ENCODE measurements at regions not wholly inside any gene's neighbourhood (a gene's known extent, or its start where the extent isn't known, plus 50 kb on each side); places are given as distances from the start of the nearest gene placed in this dataset.
"Not testable (repeated sequence)": the region's sequence is repeated elsewhere in the genome, so short reads cannot be mapped to it uniquely, and the experiment has no call there.

GRCh38 chr3:73827204-73827603 lies 202.5 kb upstream of the PDZRN3 start:
- Histone ChIP-seq H3K4me3 (ENCODE audit: low read length) (peak overlapping the region; percentile 13), H3K27me3 (replicated peaks; ENCODE audit: control insufficient read depth, insufficient read depth, low read length) (no peaks in the 10 kb centered on the region), H3K9me3 (ENCODE audit: control insufficient read depth, low read length) (peaks cover under 1% of the 10 kb centered on the region), H3K36me3 (ENCODE audit: control insufficient read depth, insufficient read depth, low read length, severe bottlenecking) (no peaks in the 10 kb centered on the region), H3K4me1 (ENCODE audit: control insufficient read depth, insufficient read depth, low read length) (peaks cover 29% of the 10 kb centered on the region), H3K9ac (ENCODE audit: low read length) (peak overlapping the region; percentile 69)
- DNase-seq (ENCODE audit: low read depth): no peak

- Histone ChIP-seq H3K9ac (ENCODE audit: low read length) (peak overlapping the region; percentile 53), H3K4me1 (ENCODE audit: control insufficient read depth, insufficient read depth, low read length) (peaks cover 27% of the 10 kb centered on the region)
- H3K4me3 ChIP-seq (ENCODE audit: low read length); H3K9me3 ChIP-seq (ENCODE audit: control insufficient read depth, low read length); H3K27me3 ChIP-seq (replicated peaks; ENCODE audit: control insufficient read depth, insufficient read depth, low read length); H3K36me3 ChIP-seq (ENCODE audit: control insufficient read depth, insufficient read depth, low read length, severe bottlenecking): not testable (repeated sequence)
- peak; percentile 45 for DNase-seq (ENCODE audit: low read depth)
Measured at GRCh38 chr3:73820896-73821295, 196.2 kb upstream of the PDZRN3 start.

- no peaks in the 10 kb centered on the region for H3K27me3 ChIP-seq (replicated peaks; ENCODE audit: control insufficient read depth, insufficient read depth, low read length)
- H3K36me3 ChIP-seq (ENCODE audit: control insufficient read depth, insufficient read depth, low read length, severe bottlenecking): no peaks in the 10 kb centered on the region
- H3K9ac ChIP-seq (ENCODE audit: low read length): no peak overlapping the region
- H3K9me3 ChIP-seq (ENCODE audit: control insufficient read depth, low read length): peaks cover 7% of the 10 kb centered on the region
- H3K4me1 ChIP-seq (ENCODE audit: control insufficient read depth, insufficient read depth, low read length): peaks cover 27% of the 10 kb centered on the region
- DNase-seq (ENCODE audit: low read depth): peak; percentile 7
- H3K4me3 ChIP-seq (ENCODE audit: low read length): no peak overlapping the region
Measured at GRCh38 chr3:73820431-73820830, 195.7 kb upstream of the PDZRN3 start.

GRCh38 chr3:73815966-73816365 lies 191.2 kb upstream of the PDZRN3 start:
- Histone ChIP-seq H3K4me1 (ENCODE audit: control insufficient read depth, insufficient read depth, low read length) (peaks cover 14% of the 10 kb centered on the region), H3K36me3 (ENCODE audit: control insufficient read depth, insufficient read depth, low read length, severe bottlenecking) (no peaks in the 10 kb centered on the region), H3K9ac (ENCODE audit: low read length) (no peak overlapping the region), H3K4me3 (ENCODE audit: low read length) (no peak overlapping the region), H3K27me3 (replicated peaks; ENCODE audit: control insufficient read depth, insufficient read depth, low read length) (no peaks in the 10 kb centered on the region), H3K9me3 (ENCODE audit: control insufficient read depth, low read length) (no peaks in the 10 kb centered on the region)
- DNase-seq (ENCODE audit: low read depth): no peak

GRCh38 chr3:73813692-73814292 lies 189.1 kb upstream of the PDZRN3 start:
- no peaks in the 10 kb centered on the region for H3K36me3 ChIP-seq (ENCODE audit: control insufficient read depth, insufficient read depth, low read length, severe bottlenecking)
- H3K4me1 ChIP-seq (ENCODE audit: control insufficient read depth, insufficient read depth, low read length): peaks cover 12% of the 10 kb centered on the region
- DNase-seq (ENCODE audit: low read depth): no peak
- H3K4me3 ChIP-seq (ENCODE audit: low read length): peak overlapping the region; percentile 57
- no peaks in the 10 kb centered on the region for H3K9me3 ChIP-seq (ENCODE audit: control insufficient read depth, low read length)
- no peaks in the 10 kb centered on the region for H3K27me3 ChIP-seq (replicated peaks; ENCODE audit: control insufficient read depth, insufficient read depth, low read length)
- peak overlapping the region; percentile 66 for H3K9ac ChIP-seq (ENCODE audit: low read length)

- Histone ChIP-seq H3K9ac (ENCODE audit: low read length) (peak overlapping the region; percentile 66), H3K27me3 (replicated peaks; ENCODE audit: control insufficient read depth, insufficient read depth, low read length) (no peaks in the 10 kb centered on the region), H3K9me3 (ENCODE audit: control insufficient read depth, low read length) (no peaks in the 10 kb centered on the region), H3K36me3 (ENCODE audit: control insufficient read depth, insufficient read depth, low read length, severe bottlenecking) (no peaks in the 10 kb centered on the region), H3K4me1 (ENCODE audit: control insufficient read depth, insufficient read depth, low read length) (peaks cover 12% of the 10 kb centered on the region), H3K4me3 (ENCODE audit: low read length) (peak overlapping the region; percentile 57)
- DNase-seq (ENCODE audit: low read depth): peak; percentile 68
Measured at GRCh38 chr3:73813291-73813690, 188.6 kb upstream of the PDZRN3 start.

GRCh38 chr3:73812054-73812453 lies 187.3 kb upstream of the PDZRN3 start:
- no peak overlapping the region for H3K9ac ChIP-seq (ENCODE audit: low read length)
- no peaks in the 10 kb centered on the region for H3K9me3 ChIP-seq (ENCODE audit: control insufficient read depth, low read length)
- H3K27me3 ChIP-seq (replicated peaks; ENCODE audit: control insufficient read depth, insufficient read depth, low read length): no peaks in the 10 kb centered on the region
- no peak overlapping the region for H3K4me3 ChIP-seq (ENCODE audit: low read length)
- no peak for DNase-seq (ENCODE audit: low read depth)
- H3K4me1 ChIP-seq (ENCODE audit: control insufficient read depth, insufficient read depth, low read length): peaks cover 16% of the 10 kb centered on the region
- H3K36me3 ChIP-seq (ENCODE audit: control insufficient read depth, insufficient read depth, low read length, severe bottlenecking): no peaks in the 10 kb centered on the region

GRCh38 chr3:73808862-73809509 lies 184.2 kb upstream of the PDZRN3 start:
- H3K4me3 ChIP-seq (ENCODE audit: low read length): no peak overlapping the region
- H3K36me3 ChIP-seq (ENCODE audit: control insufficient read depth, insufficient read depth, low read length, severe bottlenecking): no peaks in the 10 kb centered on the region
- H3K9me3 ChIP-seq (ENCODE audit: control insufficient read depth, low read length): no peaks in the 10 kb centered on the region
- no peaks in the 10 kb centered on the region for H3K27me3 ChIP-seq (replicated peaks; ENCODE audit: control insufficient read depth, insufficient read depth, low read length)
- peaks cover 38% of the 10 kb centered on the region for H3K4me1 ChIP-seq (ENCODE audit: control insufficient read depth, insufficient read depth, low read length)
- no peak for DNase-seq (ENCODE audit: low read depth)
- no peak overlapping the region for H3K9ac ChIP-seq (ENCODE audit: low read length)

- Histone ChIP-seq H3K36me3 (ENCODE audit: control insufficient read depth, insufficient read depth, low read length, severe bottlenecking) (no peaks in the 10 kb centered on the region), H3K9ac (ENCODE audit: low read length) (peak overlapping the region; percentile 65), H3K9me3 (ENCODE audit: control insufficient read depth, low read length) (no peaks in the 10 kb centered on the region), H3K4me1 (ENCODE audit: control insufficient read depth, insufficient read depth, low read length) (peaks cover 47% of the 10 kb centered on the region), H3K4me3 (ENCODE audit: low read length) (no peak overlapping the region), H3K27me3 (replicated peaks; ENCODE audit: control insufficient read depth, insufficient read depth, low read length) (no peaks in the 10 kb centered on the region)
- DNase-seq (ENCODE audit: low read depth): no peak
Measured at GRCh38 chr3:73805435-73805834, 180.7 kb upstream of the PDZRN3 start.

GRCh38 chr3:73804204-73804603 lies 179.5 kb upstream of the PDZRN3 start:
- Histone ChIP-seq H3K4me3 (ENCODE audit: low read length) (no peak overlapping the region), H3K9ac (ENCODE audit: low read length) (no peak overlapping the region), H3K9me3 (ENCODE audit: control insufficient read depth, low read length) (no peaks in the 10 kb centered on the region), H3K27me3 (replicated peaks; ENCODE audit: control insufficient read depth, insufficient read depth, low read length) (no peaks in the 10 kb centered on the region), H3K36me3 (ENCODE audit: control insufficient read depth, insufficient read depth, low read length, severe bottlenecking) (no peaks in the 10 kb centered on the region), H3K4me1 (ENCODE audit: control insufficient read depth, insufficient read depth, low read length) (peaks cover 45% of the 10 kb centered on the region)
- DNase-seq (ENCODE audit: low read depth): no peak

GRCh38 chr3:73801444-73801843 lies 176.7 kb upstream of the PDZRN3 start:
- Histone ChIP-seq H3K9ac (ENCODE audit: low read length) (no peak overlapping the region), H3K27me3 (replicated peaks; ENCODE audit: control insufficient read depth, insufficient read depth, low read length) (no peaks in the 10 kb centered on the region)

GRCh38 chr3:73797311-73797710 lies 172.6 kb upstream of the PDZRN3 start:
- no peak for DNase-seq (ENCODE audit: low read depth)
- peaks cover 9% of the 10 kb centered on the region for H3K4me1 ChIP-seq (ENCODE audit: control insufficient read depth, insufficient read depth, low read length)
- no peaks in the 10 kb centered on the region for H3K9me3 ChIP-seq (ENCODE audit: control insufficient read depth, low read length)
- H3K4me3 ChIP-seq (ENCODE audit: low read length): no peak overlapping the region
- H3K27me3 ChIP-seq (replicated peaks; ENCODE audit: control insufficient read depth, insufficient read depth, low read length): no peaks in the 10 kb centered on the region
- no peaks in the 10 kb centered on the region for H3K36me3 ChIP-seq (ENCODE audit: control insufficient read depth, insufficient read depth, low read length, severe bottlenecking)
- no peak overlapping the region for H3K9ac ChIP-seq (ENCODE audit: low read length)

More at GRCh38 chr3:73801444-73801843, 176.7 kb upstream of the PDZRN3 start:
- peaks cover 36% of the 10 kb centered on the region for H3K4me1 ChIP-seq (ENCODE audit: control insufficient read depth, insufficient read depth, low read length)
- H3K4me3 ChIP-seq (ENCODE audit: low read length): no peak overlapping the region
- H3K9me3 ChIP-seq (ENCODE audit: control insufficient read depth, low read length): no peaks in the 10 kb centered on the region
- no peak for DNase-seq (ENCODE audit: low read depth)
- no peaks in the 10 kb centered on the region for H3K36me3 ChIP-seq (ENCODE audit: control insufficient read depth, insufficient read depth, low read length, severe bottlenecking)
